Endodermal cell (in vitro differentiated cells): ENCODE measurements at regions not wholly inside any gene's neighbourhood (a gene's known extent, or its start where the extent isn't known, plus 50 kb on each side); places are given as distances from the start of the nearest gene placed in this dataset.

Source experiments
- DNase-seq: peaks from one replicate; pipeline ENCODE4 v3.0.0-alpha.2; 2017
- H3K27ac ChIP-seq: 2 replicates; pipeline ENCODE4 v1.5.1; 2013; ENCODE audit warnings: mild to moderate bottlenecking, low read depth, low read length, moderate library complexity
- H3K27me3 ChIP-seq: 2 replicates; pipeline ENCODE4 v1.6.1; 2013; ENCODE audit warnings: mild to moderate bottlenecking, low read length, moderate library complexity; ENCODE audit not compliant: insufficient read depth, control insufficient read depth, poor library complexity, severe bottlenecking
- H3K36me3 ChIP-seq: 2 replicates; pipeline ENCODE4 v1.7.0; 2013; ENCODE audit warnings: mild to moderate bottlenecking, low read length, moderate library complexity; ENCODE audit not compliant: control insufficient read depth, insufficient read depth
- H3K4me1 ChIP-seq: one replicate; pipeline ENCODE4 v1.7.0; 2013; ENCODE audit warnings: low read length; ENCODE audit not compliant: control insufficient read depth, insufficient read depth
- H3K4me3 ChIP-seq: 2 replicates; pipeline ENCODE4 v1.5.1; 2013; ENCODE audit warnings: mild to moderate bottlenecking, low read length, moderate library complexity
- H3K9ac ChIP-seq: 2 replicates; pipeline ENCODE4 v1.6.1; 2013; ENCODE audit warnings: mild to moderate bottlenecking, low read length, moderate library complexity; ENCODE audit not compliant: poor library complexity, severe bottlenecking; ENCODE audit errors: extremely low read depth
- H3K9me3 ChIP-seq: 2 replicates; pipeline ENCODE4 v1.6.1; 2013; ENCODE audit warnings: mild to moderate bottlenecking, low read length, moderate library complexity; ENCODE audit not compliant: control insufficient read depth
- H3K27ac Mint-ChIP-seq: 2 replicates; pipeline ENCODE4 v1.8.0; 2020; ENCODE audit warnings: mixed read lengths
- H3K27me3 Mint-ChIP-seq: 2 replicates; pipeline ENCODE4 v1.8.0; 2021; ENCODE audit warnings: mild to moderate bottlenecking, mixed read lengths; ENCODE audit not compliant: insufficient read depth
- H3K36me3 Mint-ChIP-seq: 2 replicates; pipeline ENCODE4 v1.8.0; 2020; ENCODE audit warnings: low read depth, mixed read lengths
- H3K4me1 Mint-ChIP-seq: 2 replicates; pipeline ENCODE4 v1.8.0; 2020; ENCODE audit warnings: mixed read lengths
- H3K4me3 Mint-ChIP-seq: 2 replicates; pipeline ENCODE4 v1.8.0; 2020; ENCODE audit warnings: mild to moderate bottlenecking, moderate library complexity, mixed read lengths
- H3K9me3 Mint-ChIP-seq: 2 replicates; pipeline ENCODE4 v1.8.0; 2020; ENCODE audit warnings: mild to moderate bottlenecking, mixed read lengths
- WGBS, 2 experiments: methylation state at CpG; one replicate each; pipeline versions ENCODE4 v1.1.5 to v1.1.7; 2013; ENCODE audit warnings: missing lambda C conversion rate in 2 of 2, mixed read lengths in 1 of 2; ENCODE audit not compliant: insufficient coverage in 1 of 2, insufficient read length in 1 of 2; 5-methylcytosine and 5-hydroxymethylcytosine counted together
- TF ChIP-seq, protein P1 (sequence below): fragments of 200-600 bp; sonication (generic); conservative IDR thresholded peaks from 2 replicates; pipeline ENCODE4 v1.5.0; 2021; ENCODE audit warnings: antibody characterized with exemption, mild to moderate bottlenecking

DNA sequence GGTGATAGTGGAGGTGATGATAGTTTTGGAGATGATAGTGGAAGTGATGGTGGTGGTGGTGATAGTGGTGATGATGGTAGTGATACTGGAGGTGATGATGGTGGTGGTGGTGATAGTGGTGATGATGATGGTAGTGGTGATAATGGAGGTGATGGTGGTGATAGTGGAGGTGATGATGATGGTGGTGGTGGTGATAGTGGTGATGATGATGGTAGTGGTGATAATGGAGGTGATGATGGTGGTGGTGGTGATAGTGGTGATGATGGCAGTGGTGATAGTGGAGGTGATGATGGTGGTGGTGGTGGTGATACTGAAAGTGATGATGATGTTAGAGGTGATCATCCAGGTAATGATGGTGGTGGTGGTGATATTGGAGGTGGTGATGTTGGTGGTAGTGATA, 570.0 kb upstream of the TMEM132C start:
- H3K9me3 Mint-ChIP-seq: no peaks in the 10 kb centered on the region
- H3K4me3 ChIP-seq: no peak overlapping the region
- no peak overlapping the region for H3K9ac ChIP-seq
- H3K4me1 Mint-ChIP-seq: no peaks in the 10 kb centered on the region
- DNase-seq: no peak
- TF ChIP-seq, protein P1, sequence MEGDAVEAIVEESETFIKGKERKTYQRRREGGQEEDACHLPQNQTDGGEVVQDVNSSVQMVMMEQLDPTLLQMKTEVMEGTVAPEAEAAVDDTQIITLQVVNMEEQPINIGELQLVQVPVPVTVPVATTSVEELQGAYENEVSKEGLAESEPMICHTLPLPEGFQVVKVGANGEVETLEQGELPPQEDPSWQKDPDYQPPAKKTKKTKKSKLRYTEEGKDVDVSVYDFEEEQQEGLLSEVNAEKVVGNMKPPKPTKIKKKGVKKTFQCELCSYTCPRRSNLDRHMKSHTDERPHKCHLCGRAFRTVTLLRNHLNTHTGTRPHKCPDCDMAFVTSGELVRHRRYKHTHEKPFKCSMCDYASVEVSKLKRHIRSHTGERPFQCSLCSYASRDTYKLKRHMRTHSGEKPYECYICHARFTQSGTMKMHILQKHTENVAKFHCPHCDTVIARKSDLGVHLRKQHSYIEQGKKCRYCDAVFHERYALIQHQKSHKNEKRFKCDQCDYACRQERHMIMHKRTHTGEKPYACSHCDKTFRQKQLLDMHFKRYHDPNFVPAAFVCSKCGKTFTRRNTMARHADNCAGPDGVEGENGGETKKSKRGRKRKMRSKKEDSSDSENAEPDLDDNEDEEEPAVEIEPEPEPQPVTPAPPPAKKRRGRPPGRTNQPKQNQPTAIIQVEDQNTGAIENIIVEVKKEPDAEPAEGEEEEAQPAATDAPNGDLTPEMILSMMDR: no peak
- H3K27ac ChIP-seq: no peak overlapping the region
- no peaks in the 10 kb centered on the region for H3K36me3 Mint-ChIP-seq
- H3K4me1 ChIP-seq: no peaks in the 10 kb centered on the region
- no peaks in the 10 kb centered on the region for H3K9me3 ChIP-seq
- no peak overlapping the region for H3K27ac Mint-ChIP-seq
- no peak overlapping the region for H3K4me3 Mint-ChIP-seq
- H3K27me3 Mint-ChIP-seq: peaks cover 4% of the 10 kb centered on the region
- no peaks in the 10 kb centered on the region for H3K27me3 ChIP-seq
- no peaks in the 10 kb centered on the region for H3K36me3 ChIP-seq

DNA sequence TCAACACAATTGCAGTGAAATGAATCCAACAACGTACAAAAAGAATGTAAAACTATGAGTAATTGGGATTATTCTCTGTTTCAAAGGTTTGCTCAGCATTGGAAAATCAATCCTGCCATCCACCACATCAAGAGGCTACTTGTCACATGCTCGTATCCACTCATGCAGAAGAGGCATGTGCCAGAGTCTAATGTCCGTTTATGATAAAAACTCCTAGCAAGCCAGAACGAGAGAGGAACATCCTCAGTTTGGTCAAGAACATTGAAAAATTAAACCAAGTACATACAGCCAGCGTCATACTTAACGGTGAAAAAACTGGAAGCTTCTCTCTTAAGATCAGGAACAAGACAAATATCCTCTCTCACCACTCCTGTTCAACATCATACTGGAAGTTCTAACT, 563.9 kb upstream of the TMEM132C start:
- H3K36me3 ChIP-seq: no peaks in the 10 kb centered on the region
- Mint-ChIP-seq H3K9me3 (no peaks in the 10 kb centered on the region), H3K27me3 (peaks cover 8% of the 10 kb centered on the region), H3K4me1 (no peaks in the 10 kb centered on the region), H3K36me3 (no peaks in the 10 kb centered on the region), H3K27ac (no peak overlapping the region), H3K4me3 (no peak overlapping the region)
- no peak for DNase-seq
- no peak overlapping the region for H3K4me3 ChIP-seq
- no peak overlapping the region for H3K9ac ChIP-seq
- no peaks in the 10 kb centered on the region for H3K27me3 ChIP-seq
- H3K4me1 ChIP-seq: no peaks in the 10 kb centered on the region
- H3K9me3 ChIP-seq: no peaks in the 10 kb centered on the region
- TF ChIP-seq, protein P1: no peak
- 91 to 96% methylated on average over 4 to 6 of the region's 6 CpGs for WGBS, 2 experiments
- no peak overlapping the region for H3K27ac ChIP-seq

DNA sequence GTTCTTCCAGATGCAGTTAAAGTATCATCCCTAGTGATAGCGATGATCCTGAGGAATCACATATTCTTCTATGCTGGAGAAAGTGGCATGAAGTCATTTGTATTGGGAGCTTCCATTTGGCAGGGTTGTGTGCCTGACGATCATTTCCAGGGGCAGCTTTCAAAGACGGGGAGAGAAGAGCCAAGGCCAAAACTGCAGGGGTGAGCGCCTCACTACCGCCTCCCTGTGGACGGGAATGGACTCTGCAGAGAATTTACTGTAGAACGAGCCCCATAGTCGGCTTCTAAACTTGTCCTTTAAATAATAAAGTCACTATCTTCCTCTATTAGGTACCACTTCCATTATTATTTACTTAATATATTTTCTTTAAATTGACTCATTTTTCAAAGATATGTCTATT, 555.9 kb upstream of the TMEM132C start:
- no peaks in the 10 kb centered on the region for H3K27me3 ChIP-seq
- no peaks in the 10 kb centered on the region for H3K9me3 Mint-ChIP-seq
- H3K27ac Mint-ChIP-seq: no peak overlapping the region
- DNase-seq: peak; percentile 83
- no peaks in the 10 kb centered on the region for H3K36me3 ChIP-seq
- no peaks in the 10 kb centered on the region for H3K4me1 ChIP-seq
- no peaks in the 10 kb centered on the region for H3K27me3 Mint-ChIP-seq
- no peaks in the 10 kb centered on the region for H3K9me3 ChIP-seq
- WGBS, 2 experiments: 68 to 71% methylated on average over 8 of the region's 8 CpGs
- peaks cover 2% of the 10 kb centered on the region for H3K4me1 Mint-ChIP-seq
- H3K4me3 Mint-ChIP-seq: no peak overlapping the region
- no peak overlapping the region for H3K27ac ChIP-seq
- TF ChIP-seq, protein P1: peak; percentile 91
- no peak overlapping the region for H3K4me3 ChIP-seq
- no peak overlapping the region for H3K9ac ChIP-seq
- H3K36me3 Mint-ChIP-seq: no peaks in the 10 kb centered on the region
